ENCODE measurements at regions not wholly inside any gene's neighbourhood (a gene's known extent, or its start where the extent isn't known, plus 50 kb on each side); places are given as distances from the start of the nearest gene placed in this dataset.

GRCh38 chrX:75963774-75964173, 178.7 kb upstream of the MAGEE2 start:
- H4K20me1 ChIP-seq (ENCODE audit: control insufficient read depth, insufficient read depth, insufficient read length) = no peaks in the 10 kb centered on the region
- H3K9me3 ChIP-seq (ENCODE audit: control insufficient read depth, low read depth, low read length) = peaks cover 31% of the 10 kb centered on the region
- H3K27ac ChIP-seq (ENCODE audit: insufficient read length, low read depth, low read length) = no peak overlapping the region
- H2AFZ ChIP-seq (ENCODE audit: low read length) = no peak overlapping the region
- no peak overlapping the region for H3T11ph ChIP-seq (ENCODE audit: low read length)
- no peaks in the 10 kb centered on the region for H3K4me1 ChIP-seq (ENCODE audit: insufficient read depth, low read length)
- H3K4me2 ChIP-seq (ENCODE audit: insufficient read depth, insufficient read length, low read length) = no peak overlapping the region
- no peak overlapping the region for H3K56ac ChIP-seq (ENCODE audit: insufficient read length, low read depth, low read length)
- no peak overlapping the region for H2AK5ac ChIP-seq (ENCODE audit: insufficient read length, low read length)
- H2BK20ac ChIP-seq (ENCODE audit: low read depth, low read length, poor library complexity, severe bottlenecking) = no peak overlapping the region
- H4K91ac ChIP-seq (ENCODE audit: insufficient read length, low read depth, low read length) = no peak overlapping the region
- Mint-ChIP-seq H3K4me1 (no peaks in the 10 kb centered on the region), H3K9me3 (peaks cover 23 to 29% of the 10 kb centered on the region in 2 experiments), H3K27ac (no peak overlapping the region), H3K36me3 (ENCODE audit: insufficient read depth in 1 of 3, low read depth in 3 of 3) (peaks cover 0 to 7% (median 6%) of the 10 kb centered on the region in 3 experiments; a peak in 3 of 7 replicates), H3K4me3 (no peak overlapping the region), H3K27me3 (ENCODE audit: low read depth) (no peaks in the 10 kb centered on the region)
- H2BK120ac ChIP-seq (ENCODE audit: low read depth, low read length, poor library complexity, severe bottlenecking) = no peak overlapping the region
- no peak overlapping the region for H2BK12ac ChIP-seq (ENCODE audit: insufficient read length, low read depth, low read length)
- H3K79me2 ChIP-seq (ENCODE audit: insufficient read depth, low read length) = no peaks in the 10 kb centered on the region
- H2BK15ac ChIP-seq (ENCODE audit: low read depth, low read length) = no peak overlapping the region
- no peak overlapping the region for H4K8ac ChIP-seq (replicated peaks; ENCODE audit: insufficient read length, low read depth, low read length)
- no peak overlapping the region for H3K9ac ChIP-seq (ENCODE audit: extremely low read depth, insufficient read length, low read length)
- no peak overlapping the region for H4K5ac ChIP-seq (ENCODE audit: insufficient read length, low read depth, low read length)
- H3K18ac ChIP-seq (ENCODE audit: insufficient read length, low read depth, low read length) = no peak overlapping the region
- WGBS (ENCODE audit: extremely low coverage, insufficient read length, low lambda C conversion rate) = no CpG with 5 or more reads among the region's 7 CpGs
- DNase-seq = no peak
- no peak overlapping the region for H3K14ac ChIP-seq (ENCODE audit: insufficient read depth, low read length)
- H2BK5ac ChIP-seq (ENCODE audit: insufficient read length, low read length) = no peak overlapping the region
- H3K23ac ChIP-seq (ENCODE audit: insufficient read length, low read depth, low read length) = no peak overlapping the region
- H3K27me3 ChIP-seq (ENCODE audit: insufficient read depth, low read length) = no peaks in the 10 kb centered on the region
- H3K4ac ChIP-seq (ENCODE audit: low read depth, low read length) = no peak overlapping the region
- no peaks in the 10 kb centered on the region for H3K79me1 ChIP-seq (ENCODE audit: insufficient read depth, low read depth, low read length, poor library complexity, severe bottlenecking)
- TF ChIP-seq CTCF (conservative IDR thresholded peaks at IDR 0.05) = no peak
- H3K23me2 ChIP-seq (ENCODE audit: insufficient read length, low read depth, low read length, poor library complexity, severe bottlenecking) = no peaks in the 10 kb centered on the region
